Progenitor cell of endocrine pancreas (in vitro differentiated cells): ENCODE measurements at regions not wholly inside any gene's neighbourhood (a gene's known extent, or its start where the extent isn't known, plus 50 kb on each side); places are given as distances from the start of the nearest gene placed in this dataset.

Source experiments
- DNase-seq: peaks from one replicate; pipeline ENCODE4 v3.0.0; 2021; ENCODE audit warnings: low spot score; ENCODE audit not compliant: unreplicated experiment
- H3K27ac Mint-ChIP-seq: 2 replicates; pipeline ENCODE4 v1.8.0; 2021; ENCODE audit warnings: mild to moderate bottlenecking, moderate library complexity, mixed read lengths
- H3K27me3 Mint-ChIP-seq: 2 replicates; pipeline ENCODE4 v1.8.0; 2021; ENCODE audit warnings: mixed read lengths
- H3K36me3 Mint-ChIP-seq: 2 replicates; pipeline ENCODE4 v1.8.0; 2022; ENCODE audit warnings: mixed read lengths; ENCODE audit not compliant: insufficient read depth
- H3K4me1 Mint-ChIP-seq: 2 replicates; pipeline ENCODE4 v1.8.0; 2021; ENCODE audit warnings: low read depth, mixed read lengths
- H3K4me3 Mint-ChIP-seq: 2 replicates; pipeline ENCODE4 v1.8.0; 2021; ENCODE audit warnings: low read depth, mild to moderate bottlenecking, moderate library complexity, mixed read lengths
- H3K9me3 Mint-ChIP-seq: 2 replicates; pipeline ENCODE4 v1.8.0; 2021; ENCODE audit warnings: low read depth, mixed read lengths
- TF ChIP-seq, protein P1 (sequence below): fragments of 200-600 bp; sonication (generic); IDR thresholded peaks from one replicate; pipeline ENCODE4 v1.5.0; 2021; ENCODE audit warnings: antibody characterized with exemption, mild to moderate bottlenecking; ENCODE audit not compliant: unreplicated experiment

DNA sequence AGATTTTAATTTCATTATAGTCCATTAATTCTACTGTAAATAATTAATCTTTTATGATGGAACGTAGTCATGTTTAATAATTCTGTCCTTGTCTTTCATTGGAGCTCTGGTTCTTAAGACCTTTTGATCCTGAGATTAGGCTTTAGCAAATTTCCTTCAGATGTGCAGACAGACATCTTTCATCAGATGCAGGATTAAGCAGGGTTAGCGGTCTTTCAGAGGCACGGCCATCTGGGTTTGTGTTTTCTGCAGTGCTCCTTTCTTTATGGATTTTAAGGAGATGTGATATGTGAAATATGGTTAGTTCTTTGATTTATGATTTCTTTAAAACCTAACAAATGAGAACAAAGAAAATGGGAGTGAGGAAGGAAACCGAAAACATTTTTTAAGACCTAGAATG lies 643.9 kb upstream of the SGCG start:
- no peaks in the 10 kb centered on the region for H3K27me3 Mint-ChIP-seq

DNA sequence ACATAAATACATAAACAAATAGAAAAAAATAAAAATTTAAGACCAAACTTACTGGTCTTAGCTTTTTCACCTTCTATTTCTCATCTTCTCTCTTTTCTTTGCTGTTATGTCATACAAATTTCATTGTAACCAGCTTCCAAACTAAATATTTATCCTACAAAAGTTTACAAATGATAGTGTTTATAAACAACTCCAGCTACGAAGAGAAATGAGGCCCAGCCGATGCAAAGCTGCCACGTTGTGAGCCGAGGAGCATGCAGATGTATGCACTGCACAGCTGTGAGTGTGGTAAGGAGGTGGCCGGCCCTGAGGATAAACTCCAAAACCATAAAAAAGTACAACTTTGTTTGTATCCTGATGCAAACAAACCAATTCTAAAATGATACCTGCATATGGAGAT lies 642.4 kb upstream of the SGCG start:
- H3K27ac Mint-ChIP-seq = no peak overlapping the region
- H3K4me1 Mint-ChIP-seq = no peaks in the 10 kb centered on the region
- TF ChIP-seq, protein P1, sequence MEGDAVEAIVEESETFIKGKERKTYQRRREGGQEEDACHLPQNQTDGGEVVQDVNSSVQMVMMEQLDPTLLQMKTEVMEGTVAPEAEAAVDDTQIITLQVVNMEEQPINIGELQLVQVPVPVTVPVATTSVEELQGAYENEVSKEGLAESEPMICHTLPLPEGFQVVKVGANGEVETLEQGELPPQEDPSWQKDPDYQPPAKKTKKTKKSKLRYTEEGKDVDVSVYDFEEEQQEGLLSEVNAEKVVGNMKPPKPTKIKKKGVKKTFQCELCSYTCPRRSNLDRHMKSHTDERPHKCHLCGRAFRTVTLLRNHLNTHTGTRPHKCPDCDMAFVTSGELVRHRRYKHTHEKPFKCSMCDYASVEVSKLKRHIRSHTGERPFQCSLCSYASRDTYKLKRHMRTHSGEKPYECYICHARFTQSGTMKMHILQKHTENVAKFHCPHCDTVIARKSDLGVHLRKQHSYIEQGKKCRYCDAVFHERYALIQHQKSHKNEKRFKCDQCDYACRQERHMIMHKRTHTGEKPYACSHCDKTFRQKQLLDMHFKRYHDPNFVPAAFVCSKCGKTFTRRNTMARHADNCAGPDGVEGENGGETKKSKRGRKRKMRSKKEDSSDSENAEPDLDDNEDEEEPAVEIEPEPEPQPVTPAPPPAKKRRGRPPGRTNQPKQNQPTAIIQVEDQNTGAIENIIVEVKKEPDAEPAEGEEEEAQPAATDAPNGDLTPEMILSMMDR = no peak
- H3K36me3 Mint-ChIP-seq = no peaks in the 10 kb centered on the region
- no peak for DNase-seq
- no peaks in the 10 kb centered on the region for H3K27me3 Mint-ChIP-seq
- peaks cover under 1% of the 10 kb centered on the region for H3K9me3 Mint-ChIP-seq
- no peak overlapping the region for H3K4me3 Mint-ChIP-seq

More for the DNA sequence above, 643.9 kb upstream of the SGCG start:
- Mint-ChIP-seq H3K36me3 (peaks cover 1% of the 10 kb centered on the region), H3K9me3 (peaks cover 7% of the 10 kb centered on the region), H3K4me3 (no peak overlapping the region), H3K27ac (no peak overlapping the region), H3K4me1 (no peaks in the 10 kb centered on the region)
- TF ChIP-seq, protein P1 = no peak
- DNase-seq = no peak

DNA sequence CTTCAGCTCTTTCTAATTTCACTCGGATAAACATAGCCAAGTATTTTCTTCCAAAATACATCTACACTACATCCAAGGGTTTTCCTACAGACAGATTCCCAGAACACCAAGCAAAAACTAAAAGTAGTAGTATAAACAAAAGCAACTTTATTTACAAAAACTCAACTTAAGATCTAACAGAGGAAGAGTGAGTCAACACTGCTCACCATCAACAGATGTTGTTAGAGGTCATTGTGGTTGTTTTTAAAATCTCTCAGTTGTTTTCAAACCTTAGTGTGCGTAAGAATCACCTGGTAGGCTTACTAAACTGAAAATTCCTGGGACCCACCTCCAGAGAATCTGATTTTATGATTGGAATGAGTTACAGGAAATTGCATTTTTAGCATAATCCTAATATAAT lies 631.7 kb upstream of the SGCG start:
- DNase-seq = no peak
- Mint-ChIP-seq H3K27me3 (no peaks in the 10 kb centered on the region), H3K36me3 (no peaks in the 10 kb centered on the region), H3K9me3 (peaks cover 7% of the 10 kb centered on the region), H3K4me3 (no peak overlapping the region), H3K27ac (no peak overlapping the region), H3K4me1 (no peaks in the 10 kb centered on the region)
- TF ChIP-seq, protein P1 = no peak

DNA sequence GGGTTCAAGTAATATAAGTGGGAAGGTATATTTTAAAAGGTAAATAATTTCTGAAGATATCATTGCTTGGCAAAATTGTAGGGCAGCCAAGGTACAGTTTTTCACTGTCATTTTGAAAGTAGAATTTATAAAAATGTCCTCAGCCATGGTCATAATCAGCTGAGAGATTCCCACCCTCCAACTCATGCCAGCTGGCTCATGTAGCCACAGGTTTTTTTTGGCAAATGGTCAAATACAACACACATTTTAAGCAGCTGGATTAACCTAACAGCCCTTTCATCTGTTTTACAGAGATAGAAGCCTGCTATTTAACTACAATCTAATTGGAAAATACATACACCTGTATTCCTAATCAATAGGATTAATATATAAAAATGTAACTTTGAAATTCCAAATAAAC lies 619.2 kb upstream of the SGCG start:
- H3K36me3 Mint-ChIP-seq = no peaks in the 10 kb centered on the region
- no peaks in the 10 kb centered on the region for H3K27me3 Mint-ChIP-seq
- no peak overlapping the region for H3K4me3 Mint-ChIP-seq
- H3K27ac Mint-ChIP-seq = no peak overlapping the region
- H3K4me1 Mint-ChIP-seq = no peaks in the 10 kb centered on the region
- TF ChIP-seq, protein P1 = no peak
- no peak for DNase-seq
- H3K9me3 Mint-ChIP-seq = peaks cover 3% of the 10 kb centered on the region

DNA sequence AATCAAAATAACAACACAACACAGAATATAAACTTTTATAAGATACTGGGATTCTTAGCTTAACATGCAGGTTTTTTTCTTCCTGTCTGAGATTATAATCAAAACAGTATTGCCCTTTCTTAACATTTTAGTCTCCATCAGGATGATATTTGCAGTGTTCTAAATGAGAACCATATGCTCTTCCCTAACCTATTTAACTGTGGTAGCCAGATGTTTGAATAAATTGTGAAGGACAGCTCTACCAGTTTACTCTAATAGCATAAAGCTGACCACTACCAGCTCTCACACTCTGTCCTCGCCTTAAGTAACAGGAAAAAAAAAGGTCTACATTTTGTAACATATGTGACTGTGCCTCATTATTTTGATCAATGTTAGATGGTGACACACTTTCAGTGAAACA lies 618.7 kb upstream of the SGCG start:
- Mint-ChIP-seq H3K4me3 (no peak overlapping the region), H3K36me3 (no peaks in the 10 kb centered on the region), H3K27ac (no peak overlapping the region)

More for the DNA sequence above, 618.7 kb upstream of the SGCG start:
- H3K4me1 Mint-ChIP-seq = no peaks in the 10 kb centered on the region
- H3K9me3 Mint-ChIP-seq = peaks cover 3% of the 10 kb centered on the region
- TF ChIP-seq, protein P1 = no peak
- no peaks in the 10 kb centered on the region for H3K27me3 Mint-ChIP-seq
- no peak for DNase-seq
